Left renal cortex interstitium (tissue), 4 donors: ENCODE measurements at regions not wholly inside any gene's neighbourhood (a gene's known extent, or its start where the extent isn't known, plus 50 kb on each side); places are given as distances from the start of the nearest gene placed in this dataset.

Experiments
- DNase-seq, 4 donors: peaks; one replicate each; pipeline ENCODE4 v3.0.0-alpha.2; 2013; ENCODE audit warnings: low read depth in 4 of 4, low spot score in 2 of 4, missing footprints in 1 of 4

- DNase-seq = no peak
Measured at GRCh38 chr3:70421506-70421905, 109.1 kb upstream of the MDFIC2 start.

- DNase-seq = no peak
Measured at GRCh38 chr3:70409018-70409417, 96.6 kb upstream of the MDFIC2 start.

- no peak for DNase-seq
Measured at GRCh38 chr3:70400194-70400593, 87.8 kb upstream of the MDFIC2 start.

GRCh38 chr3:70393881-70394612 is 81.6 kb upstream of the MDFIC2 start:
- DNase-seq = no peak

- DNase-seq = no peak
Measured at GRCh38 chr3:70392227-70392626, 79.8 kb upstream of the MDFIC2 start.

- no peak for DNase-seq
Measured at GRCh38 chr3:70387889-70388288, 75.5 kb upstream of the MDFIC2 start.

- DNase-seq = no peak
Measured at GRCh38 chr3:70386846-70387245, 74.4 kb upstream of the MDFIC2 start.

GRCh38 chr3:70386043-70386442 is 73.6 kb upstream of the MDFIC2 start:
- DNase-seq = no peak

- no peak for DNase-seq
Measured at GRCh38 chr3:70383360-70383831, 71.0 kb upstream of the MDFIC2 start.

- DNase-seq = no peak
Measured at GRCh38 chr3:70374179-70374578, 61.7 kb upstream of the MDFIC2 start.
